GM23248 (cell line): ENCODE measurements at regions not wholly inside any gene's neighbourhood (a gene's known extent, or its start where the extent isn't known, plus 50 kb on each side); places are given as distances from the start of the nearest gene placed in this dataset.
"Not testable (repeated sequence)": the region's sequence is repeated elsewhere in the genome, so short reads cannot be mapped to it uniquely, and the experiment has no call there.

Experiments used
- DNase-seq: peaks from one replicate; pipeline ENCODE4 v3.0.0-alpha.2; 2015
- H2AFZ ChIP-seq: fragments of 200-600 bp; sonication (generic); 2 replicates; pipeline ENCODE4 v1.6.1; 2016; ENCODE audit warnings: antibody characterized with exemption
- H3F3A ChIP-seq: fragments of 200-600 bp; sonication (generic); 2 replicates; pipeline ENCODE4 v1.6.1; 2016; ENCODE audit warnings: mild to moderate bottlenecking, antibody characterized with exemption, mixed run types; ENCODE audit not compliant: insufficient read depth
- H3K27ac ChIP-seq: fragments of 200-600 bp; sonication (generic); 2 replicates; pipeline ENCODE4 v1.5.1; 2016; ENCODE audit warnings: mild to moderate bottlenecking
- H3K27me3 ChIP-seq: fragments of 200-600 bp; sonication (generic); replicated peaks from 2 replicates; pipeline ENCODE4 v1.6.1; 2016; ENCODE audit warnings: mild to moderate bottlenecking; ENCODE audit not compliant: insufficient read depth
- H3K36me3 ChIP-seq: fragments of 200-600 bp; sonication (generic); 2 replicates; pipeline ENCODE4 v1.6.1; 2016; ENCODE audit warnings: low read depth, mild to moderate bottlenecking
- H3K4me1 ChIP-seq: fragments of 200-600 bp; sonication (generic); 2 replicates; pipeline ENCODE4 v1.6.1; 2016; ENCODE audit warnings: mild to moderate bottlenecking; ENCODE audit not compliant: insufficient read depth
- H3K4me2 ChIP-seq: fragments of 200-600 bp; sonication (generic); one replicate; pipeline ENCODE4 v1.6.1; 2016; ENCODE audit warnings: mild to moderate bottlenecking; ENCODE audit not compliant: unreplicated experiment
- H3K4me3 ChIP-seq: fragments of 200-600 bp; sonication (generic); 2 replicates; pipeline ENCODE4 v1.5.1; 2016; ENCODE audit warnings: mild to moderate bottlenecking
- H3K79me2 ChIP-seq: fragments of 200-600 bp; sonication (generic); 2 replicates; pipeline ENCODE4 v1.6.1; 2016; ENCODE audit warnings: mild to moderate bottlenecking; ENCODE audit not compliant: insufficient read depth
- H3K9ac ChIP-seq: fragments of 200-600 bp; sonication (generic); 2 replicates; pipeline ENCODE4 v1.6.1; 2016; ENCODE audit warnings: mild to moderate bottlenecking
- H3K9me2 ChIP-seq: fragments of 200-600 bp; sonication (generic); 2 replicates; pipeline ENCODE4 v1.6.1; 2016; ENCODE audit warnings: mixed run types, mild to moderate bottlenecking, moderate library complexity; ENCODE audit not compliant: insufficient read depth
- H3K9me3 ChIP-seq: fragments of 200-600 bp; sonication (generic); one replicate; pipeline ENCODE4 v1.6.1; 2017; ENCODE audit warnings: low read depth
- H4K20me1 ChIP-seq: fragments of 200-600 bp; sonication (generic); 2 replicates; pipeline ENCODE4 v1.6.0; 2016; ENCODE audit not compliant: insufficient read depth
- EZH2 ChIP-seq: fragments of 200-600 bp; sonication (generic); IDR thresholded peaks from 2 replicates; pipeline ENCODE4 v1.6.1; 2018; ENCODE audit warnings: antibody characterized with exemption, mild to moderate bottlenecking; ENCODE audit not compliant: insufficient read depth, poor library complexity, severe bottlenecking
- EZH2phosphoT487 ChIP-seq: fragments of 200-600 bp; sonication (generic); IDR thresholded peaks from 2 replicates; pipeline ENCODE4 v1.6.1; 2018; ENCODE audit warnings: antibody characterized with exemption, moderate library complexity, mild to moderate bottlenecking, low read depth; ENCODE audit not compliant: insufficient read depth
- WGBS, 2 experiments: methylation state at CpG; one replicate each; pipeline ENCODE4 v1.1.6; 2015 to 2017; ENCODE audit warnings: low lambda C conversion rate in 2 of 2, low coverage in 1 of 2; ENCODE audit errors: missing lambda C conversion rate in 2 of 2; 5-methylcytosine and 5-hydroxymethylcytosine counted together
- in situ Hi-C: fragments of 300-500 bp; cut with MboI; formaldehyde crosslinking; loops from 2 replicates; pipeline ENCODE4 v1.15.0; 2020

DNA sequence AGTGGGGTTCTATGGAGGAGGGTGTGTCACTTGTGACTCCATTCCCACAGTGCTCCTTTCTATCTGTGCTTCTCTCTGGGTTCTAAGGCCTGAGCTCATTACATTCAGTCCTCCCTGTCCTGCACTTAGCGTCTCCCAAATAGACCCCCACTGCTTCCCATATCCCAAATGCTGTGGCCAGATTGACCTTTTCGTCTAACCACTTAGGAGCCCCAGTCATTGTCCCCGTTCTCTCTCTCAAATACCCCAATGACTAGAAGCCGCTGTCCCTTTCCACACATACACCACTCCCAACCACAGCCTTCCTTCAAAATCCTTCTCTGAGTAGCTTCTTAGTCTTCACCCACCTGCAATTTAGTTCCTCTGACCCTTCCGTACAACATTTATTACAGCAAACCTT, 146.5 kb downstream of the TRIM43 start:
- no peak overlapping the region for H3K27ac ChIP-seq
- H3K4me3 ChIP-seq: no peak overlapping the region
- 54 to 66% methylated on average over 5 of the region's 5 CpGs for WGBS, 2 experiments
- DNase-seq: no peak
- H3K4me1 ChIP-seq: no peaks in the 10 kb centered on the region
- no peaks in the 10 kb centered on the region for H3K9me2 ChIP-seq
- no peaks in the 10 kb centered on the region for H3K9me3 ChIP-seq
- no peaks in the 10 kb centered on the region for H3K79me2 ChIP-seq
- no peak overlapping the region for H3K4me2 ChIP-seq
- H3F3A ChIP-seq: no peaks in the 10 kb centered on the region
- no peak overlapping the region for H2AFZ ChIP-seq
- in situ Hi-C loops: no loop called here
- H4K20me1 ChIP-seq: no peaks in the 10 kb centered on the region
- H3K36me3 ChIP-seq: no peaks in the 10 kb centered on the region
- H3K9ac ChIP-seq: no peak overlapping the region
- TF ChIP-seq EZH2phosphoT487 (no peak), EZH2 (no peak)
- H3K27me3 ChIP-seq: peaks cover 24% of the 10 kb centered on the region

DNA sequence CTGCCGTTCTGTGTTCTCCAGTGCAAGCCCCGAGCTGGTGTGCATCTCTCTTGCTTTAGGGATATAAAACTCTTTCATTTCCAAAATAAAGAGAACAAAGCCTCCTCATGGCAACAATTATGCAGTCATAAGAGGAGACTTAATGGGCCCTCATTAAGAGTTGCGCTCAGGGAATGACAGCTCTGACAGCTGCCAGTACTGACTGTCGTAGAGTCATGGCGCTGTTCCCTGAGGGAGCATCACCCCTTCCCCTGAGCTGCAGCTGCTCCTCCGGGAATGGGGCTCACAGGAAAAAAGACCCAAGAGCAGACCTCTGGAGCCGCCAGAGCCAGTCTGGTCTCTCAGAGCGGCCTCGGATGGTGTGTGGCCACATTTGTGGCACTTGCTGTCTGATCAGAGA, 160.3 kb downstream of the TRIM43 start:
- WGBS, 2 experiments: 55 to 65% methylated on average over 5 to 9 of the region's 9 CpGs

DNA sequence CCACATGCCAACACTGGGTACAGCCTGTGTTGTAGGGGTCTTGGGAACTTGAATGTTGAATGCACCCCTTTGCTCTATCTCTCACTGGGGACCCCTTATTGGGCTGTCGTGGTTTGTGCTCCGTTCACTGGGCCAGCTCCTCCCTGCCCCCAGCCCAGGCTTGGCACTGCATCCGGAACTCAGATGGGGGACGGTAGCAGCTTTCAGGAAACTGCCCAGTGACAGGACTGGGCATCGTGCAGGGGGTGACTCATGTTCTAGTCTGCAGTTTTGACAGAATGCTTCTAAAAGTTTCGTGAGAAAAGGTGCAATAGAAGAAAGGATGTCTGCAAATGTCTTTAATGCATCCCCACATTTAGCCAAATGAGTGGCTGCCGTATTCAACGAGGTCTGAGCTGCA, 162.0 kb downstream of the TRIM43 start:
- in situ Hi-C loops, H3K4me2 ChIP-seq, H3K9ac ChIP-seq, H2AFZ ChIP-seq, H3F3A ChIP-seq, H4K20me1 ChIP-seq, H3K9me3 ChIP-seq, H3K9me2 ChIP-seq, H3K27ac ChIP-seq, H3K79me2 ChIP-seq, H3K27me3 ChIP-seq, DNase-seq, H3K36me3 ChIP-seq, H3K4me3 ChIP-seq, H3K4me1 ChIP-seq: not testable (repeated sequence)
- WGBS, 2 experiments: 44 to 47% methylated on average over 8 of the region's 8 CpGs

More for the DNA sequence above, 160.3 kb downstream of the TRIM43 start:
- H3K27ac ChIP-seq, H3K4me1 ChIP-seq, H4K20me1 ChIP-seq, H3K4me3 ChIP-seq, H3K9ac ChIP-seq, H3K79me2 ChIP-seq, H2AFZ ChIP-seq, DNase-seq, H3K4me2 ChIP-seq, H3K27me3 ChIP-seq, H3K9me2 ChIP-seq, H3K9me3 ChIP-seq, in situ Hi-C loops, H3K36me3 ChIP-seq, H3F3A ChIP-seq: not testable (repeated sequence)

DNA sequence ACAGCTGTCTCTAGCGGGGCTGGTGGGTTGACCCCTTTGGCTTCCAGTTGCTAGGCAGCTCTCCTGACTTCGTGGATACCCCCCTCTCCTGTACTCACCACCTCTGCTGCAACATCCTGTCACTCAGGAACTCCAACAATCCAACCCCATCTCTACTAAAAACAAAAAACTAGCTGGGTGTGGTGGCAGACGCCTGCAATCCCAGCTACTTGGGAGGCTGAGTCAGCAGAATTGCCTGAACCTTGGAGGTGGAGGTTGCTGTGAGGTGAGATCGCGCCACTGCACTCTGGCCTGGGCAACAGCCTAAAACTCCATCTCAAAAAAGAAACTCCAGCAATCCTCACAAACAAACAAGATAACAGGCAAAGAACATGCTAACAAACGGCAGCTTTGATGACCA, 162.4 kb downstream of the TRIM43 start:
- in situ Hi-C loops, H3K4me2 ChIP-seq, H3K4me1 ChIP-seq, H3K27ac ChIP-seq, H3K4me3 ChIP-seq, H3K79me2 ChIP-seq, H3K36me3 ChIP-seq, H3F3A ChIP-seq, H3K9ac ChIP-seq, DNase-seq, H3K27me3 ChIP-seq, H2AFZ ChIP-seq, H4K20me1 ChIP-seq, H3K9me3 ChIP-seq, H3K9me2 ChIP-seq: not testable (repeated sequence)
- 49 to 50% methylated on average over 6 of the region's 6 CpGs for WGBS, 2 experiments

DNA sequence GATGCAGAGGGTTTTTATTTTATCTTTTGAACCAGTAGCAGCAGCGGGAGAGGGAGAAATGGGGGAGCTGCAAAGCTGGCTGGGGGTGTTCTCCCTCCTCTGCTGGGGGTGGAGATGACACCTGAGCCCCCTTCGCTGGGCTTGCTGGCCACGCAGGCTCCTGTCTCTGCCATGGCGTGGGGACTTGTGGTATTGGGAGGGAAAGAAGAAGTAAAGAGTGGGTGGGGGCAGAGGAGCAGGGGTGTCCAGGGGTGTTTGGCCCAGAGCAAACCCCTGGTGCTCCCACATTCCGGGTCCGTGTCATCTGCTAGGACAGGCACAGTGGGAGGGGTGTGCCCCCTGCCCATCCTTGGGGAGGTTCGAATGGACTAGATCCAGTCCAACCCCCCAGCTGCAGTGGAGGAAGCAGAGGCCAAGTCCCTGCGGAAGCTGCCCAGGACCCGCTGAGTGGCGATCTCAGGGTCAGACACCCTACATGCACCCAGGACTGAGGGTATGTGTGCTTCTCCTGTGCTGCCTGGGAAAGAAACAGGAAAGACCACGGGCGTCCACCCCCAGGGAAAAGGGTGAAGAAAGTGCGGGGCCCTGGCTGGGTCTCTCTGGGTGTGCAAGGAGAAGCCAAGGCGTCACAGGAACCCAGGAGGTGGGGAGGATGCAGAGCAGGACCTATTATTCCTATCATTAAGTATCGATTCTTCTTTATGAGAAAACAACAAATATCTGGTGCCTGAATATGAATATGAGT, 163.2 kb downstream of the TRIM43 start:
- H3F3A ChIP-seq, H3K4me2 ChIP-seq, H3K27me3 ChIP-seq, H3K9ac ChIP-seq, H3K9me3 ChIP-seq, H2AFZ ChIP-seq, H3K4me3 ChIP-seq, DNase-seq, in situ Hi-C loops, H4K20me1 ChIP-seq, H3K4me1 ChIP-seq, H3K9me2 ChIP-seq, H3K36me3 ChIP-seq, H3K27ac ChIP-seq, H3K79me2 ChIP-seq: not testable (repeated sequence)
- WGBS, 2 experiments: 37 to 41% methylated on average over 12 to 15 of the region's 15 CpGs

DNA sequence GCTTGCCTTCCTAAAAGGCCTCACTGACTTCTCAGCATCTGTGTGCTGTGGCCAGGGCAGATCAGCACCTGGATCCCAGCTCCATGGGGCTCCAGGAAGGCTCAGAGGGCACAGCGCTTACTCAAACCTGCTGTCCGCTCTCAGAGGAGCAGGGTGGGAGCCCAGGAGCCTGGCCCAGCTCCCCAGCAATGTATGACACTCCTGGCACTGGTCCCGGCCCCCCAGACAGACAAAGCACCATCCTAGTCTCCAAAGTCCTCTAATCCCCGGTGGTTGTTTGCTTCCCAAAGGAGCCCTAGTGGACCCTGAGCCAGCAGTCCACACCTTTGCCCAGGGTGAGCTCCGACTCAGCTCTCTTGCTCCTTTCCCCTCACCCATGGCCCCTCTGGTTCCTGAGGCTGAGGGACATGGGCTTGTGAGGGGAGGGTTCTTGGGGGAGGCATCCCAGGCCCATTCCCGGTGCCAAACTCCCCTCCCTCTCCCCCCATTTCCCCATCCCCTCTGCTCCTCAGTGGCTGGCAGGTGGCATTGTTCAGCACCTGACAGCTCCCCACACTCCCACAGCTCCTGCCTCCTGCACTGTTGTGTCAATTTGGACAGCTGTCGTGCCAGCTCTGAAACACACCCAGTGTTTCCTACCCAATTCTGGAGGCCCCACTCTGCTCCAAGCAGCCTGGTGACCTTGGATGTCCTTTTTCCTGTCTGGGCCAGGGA, 164.3 kb downstream of the TRIM43 start:
- H3K27ac ChIP-seq, H3K9me3 ChIP-seq, H3F3A ChIP-seq, H2AFZ ChIP-seq, H3K36me3 ChIP-seq, H3K4me3 ChIP-seq, DNase-seq, H3K4me1 ChIP-seq, in situ Hi-C loops, H3K27me3 ChIP-seq, H3K9me2 ChIP-seq, H3K79me2 ChIP-seq, H3K4me2 ChIP-seq, H3K9ac ChIP-seq, H4K20me1 ChIP-seq: not testable (repeated sequence)
- 50 to 53% methylated on average over 7 of the region's 7 CpGs for WGBS, 2 experiments
